IMR-90 (cell line): ENCODE measurements at regions not wholly inside any gene's neighbourhood (a gene's known extent, or its start where the extent isn't known, plus 50 kb on each side); places are given as distances from the start of the nearest gene placed in this dataset.

Source experiments
- ATAC-seq: fragments of 200-7000 bp; cut with Tn5 transposase; 2 replicates; pipeline ENCODE4 v1.9.1; 2020; ENCODE audit warnings: low read depth, mild to moderate bottlenecking, moderate library complexity
- BruUV-seq: library from RNA; stranded (reverse); fragments of 400-500 nt; replicated peaks from 2 replicates; lab custom pipeline; 2021; lab: Mats Ljungman, UMichigan
- CTCF ChIA-PET: fragments of 300-600 bp; formaldehyde crosslinking; extraction: SDS; loops from one replicate; lab custom pipeline; 2021; ENCODE audit warnings: antibody characterized with exemption; lab: Yijun Ruan, JAX
- POLR2A ChIA-PET: fragments of 300-600 bp; sonication (Branson Sonifier 250); formaldehyde crosslinking; loops from one replicate; lab custom pipeline; 2022; ENCODE audit warnings: antibody characterized with exemption; ENCODE audit not compliant: unreplicated experiment; lab: Charles Lee
- DNase-seq: peaks from one replicate; pipeline ENCODE4 v3.0.0; 2013
- H2AFZ ChIP-seq: replicated peaks from 2 replicates; pipeline ENCODE3; 2013; ENCODE audit warnings: low read length, mild to moderate bottlenecking; ENCODE audit not compliant: poor library complexity
- H2AK5ac ChIP-seq: 2 replicates; pipeline ENCODE4 v1.6.1; 2013; ENCODE audit warnings: low read depth, low read length, inconsistent platforms
- H2AK9ac ChIP-seq: replicated peaks from 2 replicates; pipeline ENCODE3; 2013; ENCODE audit warnings: mild to moderate bottlenecking, low read depth, low read length, moderate library complexity; ENCODE audit not compliant: poor library complexity
- H2BK120ac ChIP-seq: 2 replicates; pipeline ENCODE4 v1.6.1; 2013; ENCODE audit warnings: low read depth, low read length, inconsistent platforms
- H2BK15ac ChIP-seq: 3 replicates; pipeline ENCODE4 v1.6.1; 2013; ENCODE audit warnings: low read depth, low read length, inconsistent platforms
- H2BK20ac ChIP-seq: 2 replicates; pipeline ENCODE4 v1.6.1; 2013; ENCODE audit warnings: low read depth, mild to moderate bottlenecking, inconsistent platforms, low read length, moderate library complexity
- H2BK5ac ChIP-seq: 2 replicates; pipeline ENCODE4 v1.6.1; 2013; ENCODE audit warnings: mild to moderate bottlenecking, low read depth, low read length, inconsistent platforms; ENCODE audit not compliant: poor library complexity, severe bottlenecking
- H3K14ac ChIP-seq: replicated peaks from 2 replicates; pipeline ENCODE4 v1.6.1; 2013; ENCODE audit warnings: low read depth, low read length, inconsistent platforms
- H3K18ac ChIP-seq: 2 replicates; pipeline ENCODE4 v1.6.1; 2013; ENCODE audit warnings: low read depth, low read length, control low read depth
- H3K23ac ChIP-seq: 2 replicates; pipeline ENCODE4 v1.6.1; 2013; ENCODE audit warnings: low read depth, low read length, inconsistent platforms
- H3K27ac ChIP-seq: 2 replicates; pipeline ENCODE4 v1.5.1; 2013; ENCODE audit warnings: mild to moderate bottlenecking, control low read depth, low read length; ENCODE audit not compliant: insufficient read depth
- H3K27me3 ChIP-seq: 2 replicates; pipeline ENCODE4 v1.6.1; 2013; ENCODE audit warnings: low read length; ENCODE audit not compliant: control insufficient read depth, insufficient read depth
- H3K36me3 ChIP-seq: 2 replicates; pipeline ENCODE4 v1.6.1; 2013; ENCODE audit warnings: low read length, mixed read lengths; ENCODE audit not compliant: control insufficient read depth, insufficient read depth
- H3K4ac ChIP-seq: 2 replicates; pipeline ENCODE4 v1.6.1; 2013; ENCODE audit warnings: low read depth, low read length, inconsistent platforms
- H3K4me1 ChIP-seq: 2 replicates; pipeline ENCODE4 v1.6.1; 2013; ENCODE audit warnings: low read length, mixed read lengths; ENCODE audit not compliant: control insufficient read depth, insufficient read depth
- H3K4me2 ChIP-seq: 2 replicates; pipeline ENCODE4 v1.6.1; 2013; ENCODE audit warnings: low read depth, mild to moderate bottlenecking, control low read depth, low read length, moderate library complexity
- H3K4me3 ChIP-seq: 2 replicates; pipeline ENCODE4 v1.5.1; 2013; ENCODE audit warnings: low read depth, mild to moderate bottlenecking, control low read depth, low read length, moderate library complexity; ENCODE audit not compliant: insufficient read depth
- H3K56ac ChIP-seq: 2 replicates; pipeline ENCODE4 v1.6.1; 2013; ENCODE audit warnings: low read length, inconsistent platforms; ENCODE audit not compliant: insufficient read depth; ENCODE audit errors: extremely low read depth
- H3K79me1 ChIP-seq, 2 experiments: 2 replicates each; pipeline ENCODE4 v1.6.1; 2013; ENCODE audit warnings: low read length in 2 of 2, inconsistent platforms in 1 of 2, low read depth in 1 of 2
- H3K9ac ChIP-seq: 2 replicates; pipeline ENCODE4 v1.6.1; 2013; ENCODE audit warnings: low read depth, low read length, control low read depth
- H3K9me1 ChIP-seq: 2 replicates; pipeline ENCODE4 v1.6.1; 2013; ENCODE audit warnings: low read length, inconsistent platforms; ENCODE audit not compliant: insufficient read depth
- H3K9me3 ChIP-seq: 2 replicates; pipeline ENCODE4 v1.6.1; 2013; ENCODE audit warnings: low read length; ENCODE audit not compliant: control insufficient read depth, insufficient read depth
- H4K20me1 ChIP-seq: 2 replicates; pipeline ENCODE4 v1.6.1; 2013; ENCODE audit warnings: low read length, inconsistent platforms; ENCODE audit not compliant: insufficient read depth
- H4K5ac ChIP-seq: 2 replicates; pipeline ENCODE4 v1.6.1; 2013; ENCODE audit warnings: mild to moderate bottlenecking, low read depth, low read length, control low read depth
- H4K8ac ChIP-seq, 2 experiments: 2 replicates each; pipeline ENCODE4 v1.6.1; 2013; ENCODE audit warnings: low read depth in 2 of 2, low read length in 2 of 2, control low read depth in 1 of 2, inconsistent platforms in 1 of 2
- H4K91ac ChIP-seq: 2 replicates; pipeline ENCODE4 v1.6.1; 2013; ENCODE audit warnings: low read depth, low read length, inconsistent platforms; ENCODE audit not compliant: insufficient read depth
- BHLHE40 ChIP-seq: fragments of 150-350 bp; IDR thresholded peaks from 2 replicates; pipeline ENCODE4 v1.6.1; 2016; ENCODE audit warnings: mild to moderate bottlenecking, low read depth, low read length
- CEBPB ChIP-seq: IDR thresholded peaks from 2 replicates; pipeline ENCODE4 v1.6.1; 2012; ENCODE audit warnings: low read depth, low read length, improper control_type of control experiment
- CHD1 ChIP-seq: IDR thresholded peaks from 2 replicates; pipeline ENCODE4 v1.6.1; 2012; ENCODE audit warnings: low read depth, low read length, improper control_type of control experiment
- CTCF ChIP-seq: conservative IDR thresholded peaks from 2 replicates; pipeline ENCODE4 v1.5.1; 2012; ENCODE audit warnings: mild to moderate bottlenecking, low read depth, low read length, improper control_type of control experiment
- ELK1 ChIP-seq: fragments of 150-350 bp; IDR thresholded peaks from 2 replicates; pipeline ENCODE4 v1.6.1; 2016; ENCODE audit warnings: low read depth, mild to moderate bottlenecking, low read length, moderate library complexity, borderline replicate concordance
- FOS ChIP-seq: fragments of 150-350 bp; IDR thresholded peaks from 2 replicates; pipeline ENCODE4 v1.6.1; 2016; ENCODE audit warnings: low read depth, low read length
- MAFK ChIP-seq: IDR thresholded peaks from 2 replicates; pipeline ENCODE4 v1.6.1; 2012; ENCODE audit warnings: low read depth, low read length, improper control_type of control experiment
- MAZ ChIP-seq: IDR thresholded peaks from 2 replicates; pipeline ENCODE4 v1.6.1; 2012; ENCODE audit warnings: low read depth, mild to moderate bottlenecking, low read length, improper control_type of control experiment, moderate library complexity, borderline replicate concordance
- MXI1 ChIP-seq: IDR thresholded peaks from 2 replicates; pipeline ENCODE4 v1.6.1; 2012; ENCODE audit warnings: low read depth, mild to moderate bottlenecking, low read length, moderate library complexity, borderline replicate concordance
- NFE2L2 ChIP-seq: fragments of 150-350 bp; IDR thresholded peaks from 2 replicates; pipeline ENCODE4 v1.6.1; 2016; ENCODE audit warnings: low read depth, mild to moderate bottlenecking, low read length
- POLR2A ChIP-seq: IDR thresholded peaks from 2 replicates; pipeline ENCODE4 v1.6.1; 2012; ENCODE audit warnings: mild to moderate bottlenecking, low read depth, low read length
- RAD21 ChIP-seq: IDR thresholded peaks from 2 replicates; pipeline ENCODE4 v1.6.1; 2012; ENCODE audit warnings: low read length, improper control_type of control experiment
- RCOR1 ChIP-seq: IDR thresholded peaks from 2 replicates; pipeline ENCODE4 v1.6.1; 2012; ENCODE audit warnings: mild to moderate bottlenecking, low read length, improper control_type of control experiment; ENCODE audit not compliant: insufficient replicate concordance
- RFX5 ChIP-seq: IDR thresholded peaks from 2 replicates; pipeline ENCODE4 v1.8.0; 2012; ENCODE audit warnings: low read depth, mild to moderate bottlenecking, low read length, moderate library complexity
- SMC3 ChIP-seq: fragments of 150-350 bp; IDR thresholded peaks from 2 replicates; pipeline ENCODE4 v1.6.1; 2016; ENCODE audit warnings: low read depth, mild to moderate bottlenecking, antibody characterized with exemption, low read length, moderate library complexity
- WGBS, 2 experiments: methylation state at CpG; one replicate each; pipeline versions ENCODE4 v1.1.5 to v1.1.7; 2013; ENCODE audit warnings: missing lambda C conversion rate in 2 of 2; ENCODE audit not compliant: insufficient read length in 1 of 2; ENCODE audit errors: extremely low coverage in 2 of 2; 5-methylcytosine and 5-hydroxymethylcytosine counted together
- dilution Hi-C: fragments of 300-500 bp; cut with HindIII; formaldehyde crosslinking; loops from one replicate; pipeline ENCODE4 v1.14.3; 2018; ENCODE audit warnings: low sequenced_read_pairs; ENCODE audit not compliant: unreplicated experiment
- in situ Hi-C: fragments of 300-500 bp; cut with MboI; formaldehyde crosslinking; loops from 3 replicates; pipeline ENCODE4 v1.14.3; 2019; ENCODE audit warnings: low sequenced_read_pairs, inconsistent platforms, mixed read lengths
- intact Hi-C: fragments of 100-400 bp; cut with micrococcal nuclease; formaldehyde crosslinking; loops from 2 replicates; pipeline ENCODE4 v1.10.0; 2022
- TF ChIP-seq, protein P1 (sequence below): fragments of 150-350 bp; IDR thresholded peaks from 2 replicates; pipeline ENCODE4 v1.6.1; 2017; ENCODE audit warnings: mild to moderate bottlenecking, antibody characterized with exemption, low read length, low read depth

- no peak overlapping the region for H2BK15ac ChIP-seq
- H3K27ac ChIP-seq: no peak overlapping the region
- no peaks in the 10 kb centered on the region for H3K9me1 ChIP-seq
- WGBS, 2 experiments: no CpG with 5 or more reads among the region's 5 CpGs
- no peak overlapping the region for H2AFZ ChIP-seq
- H3K36me3 ChIP-seq: no peaks in the 10 kb centered on the region
- no peak overlapping the region for H2AK9ac ChIP-seq
- H3K4me1 ChIP-seq: no peaks in the 10 kb centered on the region
- H4K8ac ChIP-seq: no peak overlapping the region
- H4K20me1 ChIP-seq: no peaks in the 10 kb centered on the region
- H2BK20ac ChIP-seq: no peak overlapping the region
- no peak overlapping the region for H3K23ac ChIP-seq
- no peak overlapping the region for H3K4me3 ChIP-seq
- H3K18ac ChIP-seq: no peak overlapping the region
- H3K4me2 ChIP-seq: no peak overlapping the region
- no peaks in the 10 kb centered on the region for H3K27me3 ChIP-seq
- in situ Hi-C loops: no loop called here
- H4K91ac ChIP-seq: no peak overlapping the region
- no peak overlapping the region for H2AK5ac ChIP-seq
- H3K56ac ChIP-seq: no peak overlapping the region
- H2BK5ac ChIP-seq: no peak overlapping the region
- CTCF ChIA-PET: no interaction called here
- DNase-seq: no peak
- no peak overlapping the region for H4K5ac ChIP-seq
- TF ChIP-seq MAZ (no peak), RFX5 (no peak), RCOR1 (no peak), RAD21 (no peak), SMC3 (no peak), CTCF (no peak), NFE2L2 (no peak), FOS (no peak), ELK1 (no peak), MXI1 (no peak), CHD1 (no peak), MAFK (no peak), POLR2A (no peak), BHLHE40 (no peak), CEBPB (no peak)
- TF ChIP-seq, protein P1, sequence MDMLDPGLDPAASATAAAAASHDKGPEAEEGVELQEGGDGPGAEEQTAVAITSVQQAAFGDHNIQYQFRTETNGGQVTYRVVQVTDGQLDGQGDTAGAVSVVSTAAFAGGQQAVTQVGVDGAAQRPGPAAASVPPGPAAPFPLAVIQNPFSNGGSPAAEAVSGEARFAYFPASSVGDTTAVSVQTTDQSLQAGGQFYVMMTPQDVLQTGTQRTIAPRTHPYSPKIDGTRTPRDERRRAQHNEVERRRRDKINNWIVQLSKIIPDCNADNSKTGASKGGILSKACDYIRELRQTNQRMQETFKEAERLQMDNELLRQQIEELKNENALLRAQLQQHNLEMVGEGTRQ: no peak
- no peak for ATAC-seq
- intact Hi-C loops: no loop called here
- H3K14ac ChIP-seq: no peak overlapping the region
- H3K9me3 ChIP-seq: no peaks in the 10 kb centered on the region
- no peak overlapping the region for H2BK120ac ChIP-seq
- POLR2A ChIA-PET: no interaction called here
- dilution Hi-C loops: no loop called here
- H3K79me1 ChIP-seq: no peaks in the 10 kb centered on the region
- BruUV-seq: no TSS peak
- no peak overlapping the region for H3K4ac ChIP-seq
- no peak overlapping the region for H3K9ac ChIP-seq
Observed at GRCh38 chr1:101483982-101484688, 247.3 kb downstream of the S1PR1 start.
